ENCODE measurements at regions not wholly inside any gene's neighbourhood (a gene's known extent, or its start where the extent isn't known, plus 50 kb on each side); places are given as distances from the start of the nearest gene placed in this dataset.

GRCh38 chr5:179415291-179416060 lies 70.2 kb upstream of the ADAMTS2 start:
- TF ChIP-seq CTCF (IDR thresholded peaks at IDR 0.05 in 2 of 3, conservative IDR thresholded peaks at IDR 0.05 in 1 of 3; ENCODE audit: insufficient read depth in 2 of 3, low read depth in 1 of 3, low read length in 3 of 3) (no peak), ZNF551 (CRISPR knock-in tag; IDR thresholded peaks at IDR 0.05) (no peak), ZFP36 (IDR thresholded peaks at IDR 0.05; ENCODE audit: low read depth, low read length, partially characterized antibody) (no peak), EP300 (IDR thresholded peaks at IDR 0.05; ENCODE audit: low read length) (no peak), PYGO2 (tag; IDR thresholded peaks at IDR 0.05) (no peak), HMGXB4 (CRISPR knock-in tag; IDR thresholded peaks at IDR 0.05) (no peak), STAG1 (CRISPR knock-in tag; IDR thresholded peaks at IDR 0.05; ENCODE audit: borderline replicate concordance) (no peak), TEAD1 (CRISPR knock-in tag; IDR thresholded peaks at IDR 0.05) (no peak)
- TF ChIP-seq, protein P1, sequence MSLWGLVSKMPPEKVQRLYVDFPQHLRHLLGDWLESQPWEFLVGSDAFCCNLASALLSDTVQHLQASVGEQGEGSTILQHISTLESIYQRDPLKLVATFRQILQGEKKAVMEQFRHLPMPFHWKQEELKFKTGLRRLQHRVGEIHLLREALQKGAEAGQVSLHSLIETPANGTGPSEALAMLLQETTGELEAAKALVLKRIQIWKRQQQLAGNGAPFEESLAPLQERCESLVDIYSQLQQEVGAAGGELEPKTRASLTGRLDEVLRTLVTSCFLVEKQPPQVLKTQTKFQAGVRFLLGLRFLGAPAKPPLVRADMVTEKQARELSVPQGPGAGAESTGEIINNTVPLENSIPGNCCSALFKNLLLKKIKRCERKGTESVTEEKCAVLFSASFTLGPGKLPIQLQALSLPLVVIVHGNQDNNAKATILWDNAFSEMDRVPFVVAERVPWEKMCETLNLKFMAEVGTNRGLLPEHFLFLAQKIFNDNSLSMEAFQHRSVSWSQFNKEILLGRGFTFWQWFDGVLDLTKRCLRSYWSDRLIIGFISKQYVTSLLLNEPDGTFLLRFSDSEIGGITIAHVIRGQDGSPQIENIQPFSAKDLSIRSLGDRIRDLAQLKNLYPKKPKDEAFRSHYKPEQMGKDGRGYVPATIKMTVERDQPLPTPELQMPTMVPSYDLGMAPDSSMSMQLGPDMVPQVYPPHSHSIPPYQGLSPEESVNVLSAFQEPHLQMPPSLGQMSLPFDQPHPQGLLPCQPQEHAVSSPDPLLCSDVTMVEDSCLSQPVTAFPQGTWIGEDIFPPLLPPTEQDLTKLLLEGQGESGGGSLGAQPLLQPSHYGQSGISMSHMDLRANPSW (CRISPR knock-in tag; IDR thresholded peaks at IDR 0.05), result no peak

Data from K562 (cell line).